ENCODE measurements at regions not wholly inside any gene's neighbourhood (a gene's known extent, or its start where the extent isn't known, plus 50 kb on each side); places are given as distances from the start of the nearest gene placed in this dataset.

DNA sequence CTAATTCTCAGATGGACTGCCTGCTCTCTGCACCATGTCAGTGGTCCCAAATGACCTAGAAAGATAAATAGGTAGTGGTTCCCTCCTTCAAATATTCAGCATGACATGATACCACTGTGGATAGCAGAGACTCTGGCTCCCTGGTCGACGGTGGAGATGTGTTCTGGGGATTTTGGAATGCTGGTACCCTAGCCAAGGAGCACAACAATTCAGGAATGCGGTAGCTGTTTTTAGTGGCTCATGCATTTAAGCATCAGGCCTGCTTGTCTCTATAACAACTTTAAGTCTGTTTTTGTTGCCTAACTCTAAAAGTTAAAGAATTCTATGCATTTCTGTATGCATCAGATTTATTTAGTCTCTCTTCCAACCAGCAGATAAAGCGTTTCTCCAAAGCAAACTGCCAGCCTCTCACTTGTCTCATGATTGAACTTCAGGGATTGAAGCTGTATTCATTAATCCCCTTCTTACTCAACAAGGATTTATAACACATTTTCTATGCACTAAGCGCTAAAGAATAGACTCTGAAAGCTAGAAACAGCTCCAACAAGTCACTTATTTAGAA, 164.9 kb upstream of the BMP4 start:
- no peaks in the 10 kb centered on the region for H3K9me3 ChIP-seq (ENCODE audit: control insufficient read depth, low read length)
- H3K36me3 ChIP-seq (ENCODE audit: control insufficient read depth, insufficient read depth, low read length): no peaks in the 10 kb centered on the region
- no peak overlapping the region for H3K9ac ChIP-seq (ENCODE audit: extremely low read depth, low read length, poor library complexity, severe bottlenecking)
- Mint-ChIP-seq H3K4me3 (no peak overlapping the region), H3K4me1 (no peaks in the 10 kb centered on the region), H3K36me3 (ENCODE audit: low read depth) (no peaks in the 10 kb centered on the region), H3K27me3 (ENCODE audit: insufficient read depth) (no peaks in the 10 kb centered on the region), H3K27ac (no peak overlapping the region), H3K9me3 (no peaks in the 10 kb centered on the region)
- H3K4me3 ChIP-seq (ENCODE audit: low read length): no peak overlapping the region
- no peak for DNase-seq
- 88 to 90% methylated on average over 4 to 5 of the region's 5 CpGs for WGBS, 2 experiments (ENCODE audit: insufficient coverage in 1 of 2, insufficient read length in 1 of 2)
- no peaks in the 10 kb centered on the region for H3K27me3 ChIP-seq (ENCODE audit: control insufficient read depth, insufficient read depth, low read length, poor library complexity, severe bottlenecking)
- peaks cover 2% of the 10 kb centered on the region for H3K4me1 ChIP-seq (ENCODE audit: control insufficient read depth, insufficient read depth, low read length)
- no peak overlapping the region for H3K27ac ChIP-seq (ENCODE audit: low read depth, low read length)
- TF ChIP-seq, protein P1, sequence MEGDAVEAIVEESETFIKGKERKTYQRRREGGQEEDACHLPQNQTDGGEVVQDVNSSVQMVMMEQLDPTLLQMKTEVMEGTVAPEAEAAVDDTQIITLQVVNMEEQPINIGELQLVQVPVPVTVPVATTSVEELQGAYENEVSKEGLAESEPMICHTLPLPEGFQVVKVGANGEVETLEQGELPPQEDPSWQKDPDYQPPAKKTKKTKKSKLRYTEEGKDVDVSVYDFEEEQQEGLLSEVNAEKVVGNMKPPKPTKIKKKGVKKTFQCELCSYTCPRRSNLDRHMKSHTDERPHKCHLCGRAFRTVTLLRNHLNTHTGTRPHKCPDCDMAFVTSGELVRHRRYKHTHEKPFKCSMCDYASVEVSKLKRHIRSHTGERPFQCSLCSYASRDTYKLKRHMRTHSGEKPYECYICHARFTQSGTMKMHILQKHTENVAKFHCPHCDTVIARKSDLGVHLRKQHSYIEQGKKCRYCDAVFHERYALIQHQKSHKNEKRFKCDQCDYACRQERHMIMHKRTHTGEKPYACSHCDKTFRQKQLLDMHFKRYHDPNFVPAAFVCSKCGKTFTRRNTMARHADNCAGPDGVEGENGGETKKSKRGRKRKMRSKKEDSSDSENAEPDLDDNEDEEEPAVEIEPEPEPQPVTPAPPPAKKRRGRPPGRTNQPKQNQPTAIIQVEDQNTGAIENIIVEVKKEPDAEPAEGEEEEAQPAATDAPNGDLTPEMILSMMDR (conservative IDR thresholded peaks at IDR 0.05): no peak

DNA sequence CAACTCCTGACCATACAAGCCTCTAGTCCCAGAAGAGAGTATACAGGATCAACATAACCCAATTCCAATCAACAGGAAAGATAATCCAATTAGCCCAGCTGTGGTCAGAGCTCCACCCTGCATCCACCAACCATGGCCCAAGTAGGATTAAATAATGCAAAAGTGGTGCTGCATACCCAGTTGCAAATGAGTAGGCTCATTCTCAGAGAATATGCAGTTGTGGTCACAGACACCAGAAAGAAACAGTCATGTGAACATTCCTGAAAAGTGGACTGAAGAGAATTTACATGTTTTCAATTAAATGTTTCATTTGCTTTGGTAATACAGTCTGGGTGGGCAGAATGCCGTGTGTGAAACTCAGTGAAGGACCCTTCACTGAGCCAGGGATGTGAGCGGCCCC, 167.2 kb upstream of the BMP4 start:
- no peak overlapping the region for H3K4me3 Mint-ChIP-seq
- H3K9ac ChIP-seq (ENCODE audit: extremely low read depth, low read length, poor library complexity, severe bottlenecking): no peak overlapping the region
- no peaks in the 10 kb centered on the region for H3K9me3 Mint-ChIP-seq
- H3K27me3 Mint-ChIP-seq (ENCODE audit: insufficient read depth): peaks cover 3% of the 10 kb centered on the region
- H3K27me3 ChIP-seq (ENCODE audit: control insufficient read depth, insufficient read depth, low read length, poor library complexity, severe bottlenecking): no peaks in the 10 kb centered on the region
- H3K4me1 Mint-ChIP-seq: no peaks in the 10 kb centered on the region
- 94 to 95% methylated on average over 2 of the region's 2 CpGs for WGBS, 2 experiments (ENCODE audit: insufficient coverage in 1 of 2, insufficient read length in 1 of 2)
- DNase-seq: no peak
- H3K27ac Mint-ChIP-seq: no peak overlapping the region
- no peaks in the 10 kb centered on the region for H3K4me1 ChIP-seq (ENCODE audit: control insufficient read depth, insufficient read depth, low read length)
- no peaks in the 10 kb centered on the region for H3K36me3 Mint-ChIP-seq (ENCODE audit: low read depth)
- no peaks in the 10 kb centered on the region for H3K36me3 ChIP-seq (ENCODE audit: control insufficient read depth, insufficient read depth, low read length)
- H3K4me3 ChIP-seq (ENCODE audit: low read length): no peak overlapping the region
- H3K9me3 ChIP-seq (ENCODE audit: control insufficient read depth, low read length): peaks cover under 1% of the 10 kb centered on the region
- no peak overlapping the region for H3K27ac ChIP-seq (ENCODE audit: low read depth, low read length)
- TF ChIP-seq, protein P1 (conservative IDR thresholded peaks at IDR 0.05): no peak

DNA sequence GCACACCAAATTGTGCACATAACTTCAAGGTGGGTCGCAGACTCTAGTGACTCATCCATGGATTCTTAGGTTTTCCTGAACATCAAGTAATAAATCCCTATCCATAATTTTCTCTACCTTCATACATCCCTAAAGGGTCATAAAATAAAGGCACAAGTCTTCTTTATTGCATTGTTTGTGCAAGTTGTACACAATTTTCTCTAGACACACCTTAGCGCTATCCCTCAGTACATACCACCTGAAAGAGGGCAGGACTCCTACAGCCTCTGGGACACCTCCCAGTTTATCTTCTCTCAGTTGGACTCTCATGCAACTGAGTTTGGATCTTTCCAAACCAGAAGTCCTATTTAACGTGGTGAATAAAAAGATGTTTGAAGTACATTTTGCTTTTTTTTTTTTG, 168.5 kb upstream of the BMP4 start:
- WGBS, 2 experiments (ENCODE audit: insufficient coverage in 1 of 2, insufficient read length in 1 of 2): 89 to 100% methylated on average over 2 to 3 of the region's 3 CpGs
- Histone ChIP-seq H3K4me1 (ENCODE audit: control insufficient read depth, insufficient read depth, low read length) (no peaks in the 10 kb centered on the region), H3K27me3 (ENCODE audit: control insufficient read depth, insufficient read depth, low read length, poor library complexity, severe bottlenecking) (no peaks in the 10 kb centered on the region), H3K4me3 (ENCODE audit: low read length) (no peak overlapping the region), H3K9me3 (ENCODE audit: control insufficient read depth, low read length) (peaks cover 7% of the 10 kb centered on the region), H3K9ac (ENCODE audit: extremely low read depth, low read length, poor library complexity, severe bottlenecking) (no peak overlapping the region), H3K36me3 (ENCODE audit: control insufficient read depth, insufficient read depth, low read length) (no peaks in the 10 kb centered on the region), H3K27ac (ENCODE audit: low read depth, low read length) (no peak overlapping the region)
- Mint-ChIP-seq H3K27ac (no peak overlapping the region), H3K4me1 (no peaks in the 10 kb centered on the region), H3K36me3 (ENCODE audit: low read depth) (no peaks in the 10 kb centered on the region), H3K27me3 (ENCODE audit: insufficient read depth) (peaks cover 3% of the 10 kb centered on the region), H3K9me3 (no peaks in the 10 kb centered on the region), H3K4me3 (no peak overlapping the region)
- no peak for DNase-seq
- TF ChIP-seq, protein P1 (conservative IDR thresholded peaks at IDR 0.05): no peak

Measured in endodermal cell (in vitro differentiated cells).